HCT116 (cell line): ENCODE measurements at regions not wholly inside any gene's neighbourhood (a gene's known extent, or its start where the extent isn't known, plus 50 kb on each side); places are given as distances from the start of the nearest gene placed in this dataset.

Experiments used
- ATAC-seq: fragments of 200-7000 bp; cut with Tn5 transposase; 2 replicates; pipeline ENCODE4 v1.9.1; 2020; ENCODE audit warnings: mild to moderate bottlenecking, moderate library complexity
- BruUV-seq: library from RNA; stranded (reverse); fragments of 400-500 nt; replicated peaks from 2 replicates; lab custom pipeline; 2021; lab: Mats Ljungman, UMichigan
- CTCF ChIA-PET: fragments of 300-600 bp; sonication (Branson Sonifier 250); formaldehyde crosslinking; loops from one replicate; lab custom pipeline; 2021; ENCODE audit warnings: antibody characterized with exemption; lab: Charles Lee
- POLR2A ChIA-PET: fragments of 300-600, 350-600 bp; sonication (Branson Sonifier 250); formaldehyde crosslinking; loops from one replicate; lab custom pipeline; 2021; ENCODE audit warnings: antibody characterized with exemption; lab: Charles Lee
- RAD21 ChIA-PET, 2 experiments: fragments of 300-600 bp; sonication (Branson Sonifier 250); formaldehyde crosslinking; loops; one replicate each; lab custom pipeline; 2023; ENCODE audit warnings: low total read pairs in 2 of 2; ENCODE audit not compliant: uncharacterized antibody in 2 of 2, unreplicated experiment in 2 of 2, low non-redundant PET in 1 of 2; lab: Charles Lee
- DNase-seq: peaks from one replicate; pipeline ENCODE4 v3.0.0-alpha.2; 2010; ENCODE audit warnings: low read depth, low spot score
- H2AFZ ChIP-seq: fragments of 200-600 bp; shearing (Covaris generic), sonication (generic); 2 replicates; pipeline ENCODE4 v1.6.1; 2017; ENCODE audit warnings: low read depth, mixed run types, mixed read lengths, antibody characterized with exemption, low read length; ENCODE audit not compliant: poor library complexity, severe bottlenecking
- H3K27ac ChIP-seq: 2 replicates; pipeline ENCODE4 v1.5.1; 2012; ENCODE audit warnings: low read depth, low read length
- H3K27me3 ChIP-seq: fragments of 200-600 bp; sonication (generic); 2 replicates; pipeline ENCODE4 v1.6.1; 2016; ENCODE audit warnings: mixed run types, low read length, mixed read lengths; ENCODE audit not compliant: insufficient read depth
- H3K36me3 ChIP-seq, 2 experiments: fragments of 200-500 bp in 1 of 2; fragments of 200-600 bp in 1 of 2; sonication (Bioruptor generic) in 1 of 2; sonication (generic) in 1 of 2; 2 replicates each; pipeline versions ENCODE4 v1.5.1 to v1.6.1; 2014 to 2016; ENCODE audit warnings: low read length in 2 of 2, inconsistent platforms in 1 of 2, mixed read lengths in 1 of 2, mixed run types in 1 of 2; ENCODE audit not compliant: insufficient read depth in 2 of 2, control insufficient read depth in 1 of 2
- H3K4me1 ChIP-seq, 2 experiments: fragments of 200-600 bp in 1 of 2; sonication (generic) in 1 of 2; 2 replicates each; pipeline versions ENCODE4 v1.5.1 to v1.6.1; 2012 to 2017; ENCODE audit warnings: low read length in 2 of 2, inconsistent platforms in 1 of 2, mild to moderate bottlenecking in 1 of 2, mixed read lengths in 1 of 2, mixed run types in 1 of 2, moderate library complexity in 1 of 2; ENCODE audit not compliant: insufficient read depth in 2 of 2, control insufficient read depth in 1 of 2
- H3K4me2 ChIP-seq: fragments of 200-600 bp; sonication (generic); 2 replicates; pipeline ENCODE4 v1.6.1; 2017; ENCODE audit warnings: mixed run types, low read length, mixed read lengths
- H3K4me3 ChIP-seq, 2 experiments: fragments of 200-600 bp in 1 of 2; sonication (generic) in 1 of 2; replicated peaks in 1 of 2; 2 replicates each; pipeline ENCODE4 v1.5.1; 2011 to 2016; ENCODE audit warnings: low read length in 2 of 2, control low read depth in 1 of 2, low read depth in 1 of 2, mild to moderate bottlenecking in 1 of 2, mixed read lengths in 1 of 2, mixed run types in 1 of 2
- H3K79me2 ChIP-seq: fragments of 200-600 bp; sonication (generic); 2 replicates; pipeline ENCODE4 v1.6.1; 2017; ENCODE audit warnings: mild to moderate bottlenecking, mixed run types, low read length, moderate library complexity, mixed read lengths; ENCODE audit not compliant: insufficient read depth
- H3K9ac ChIP-seq: fragments of 200-600 bp; sonication (generic); 2 replicates; pipeline ENCODE4 v1.6.1; 2016; ENCODE audit warnings: low read length, mixed read lengths
- H3K9me2 ChIP-seq: fragments of 200-600 bp; sonication (generic), shearing (Covaris generic); 2 replicates; pipeline ENCODE4 v1.6.1; 2017; ENCODE audit warnings: mixed run types, mild to moderate bottlenecking, moderate library complexity; ENCODE audit not compliant: insufficient read depth
- H3K9me3 ChIP-seq, 2 experiments: fragments of 200-500 bp in 1 of 2; fragments of 200-600 bp in 1 of 2; sonication (Bioruptor generic) in 1 of 2; sonication (generic) in 1 of 2; 2 replicates each; pipeline ENCODE4 v1.6.1; 2014 to 2017; ENCODE audit warnings: low read length in 2 of 2, mixed read lengths in 2 of 2, inconsistent platforms in 1 of 2, low read depth in 1 of 2, mild to moderate bottlenecking in 1 of 2, mixed run types in 1 of 2, moderate library complexity in 1 of 2; ENCODE audit not compliant: control insufficient read depth in 1 of 2, insufficient read depth in 1 of 2
- H4K20me1 ChIP-seq: fragments of 200-600 bp; sonication (generic), shearing (Covaris generic); 2 replicates; pipeline ENCODE4 v1.6.1; 2017; ENCODE audit warnings: mixed run types, mild to moderate bottlenecking, moderate library complexity; ENCODE audit not compliant: insufficient read depth
- CEBPB ChIP-seq: IDR thresholded peaks from 2 replicates; pipeline ENCODE4 v1.6.1; 2012; ENCODE audit warnings: low read depth
- EGR1 ChIP-seq: IDR thresholded peaks from 2 replicates; pipeline ENCODE4 v1.6.1; 2012; ENCODE audit warnings: low read depth
- EZH2 ChIP-seq: fragments of 200-600 bp; sonication (generic); IDR thresholded peaks from 2 replicates; pipeline ENCODE4 v1.6.1; 2017; ENCODE audit warnings: antibody characterized with exemption, mixed run types
- EZH2phosphoT487 ChIP-seq: fragments of 200-600 bp; IDR thresholded peaks from 2 replicates; pipeline ENCODE4 v1.6.1; 2018; ENCODE audit warnings: antibody characterized with exemption, borderline replicate concordance
- FOSL1 ChIP-seq: IDR thresholded peaks from 2 replicates; pipeline ENCODE4 v1.6.1; 2012; ENCODE audit warnings: low read depth
- JUND ChIP-seq: IDR thresholded peaks from 2 replicates; pipeline ENCODE4 v1.6.1; 2012
- POLR2A ChIP-seq: IDR thresholded peaks from 2 replicates; pipeline ENCODE4 v1.7.0; 2011; ENCODE audit warnings: borderline replicate concordance; ENCODE audit not compliant: insufficient read depth, insufficient read length; ENCODE audit errors: extremely low read depth
- POLR2AphosphoS5 ChIP-seq: IDR thresholded peaks from 2 replicates; pipeline ENCODE4 v1.6.1; 2011; ENCODE audit warnings: mild to moderate bottlenecking, low read depth, low read length, moderate library complexity
- SRF ChIP-seq: IDR thresholded peaks from 2 replicates; pipeline ENCODE4 v1.6.1; 2012; ENCODE audit warnings: low read depth
- TCF7L2 ChIP-seq: IDR thresholded peaks from 2 replicates; pipeline ENCODE4 v1.7.0; 2011; ENCODE audit warnings: borderline replicate concordance, inconsistent platforms; ENCODE audit not compliant: insufficient read depth, insufficient read length; ENCODE audit errors: extremely low read depth
- YY1 ChIP-seq: IDR thresholded peaks from 2 replicates; pipeline ENCODE4 v1.6.1; 2011; ENCODE audit warnings: low read length, low read depth, moderate library complexity, mild to moderate bottlenecking; ENCODE audit not compliant: insufficient replicate concordance; ENCODE audit errors: extremely low read depth
- ZBTB33 ChIP-seq: IDR thresholded peaks from 2 replicates; pipeline ENCODE4 v1.6.1; 2011; ENCODE audit warnings: mild to moderate bottlenecking, low read length, moderate library complexity; ENCODE audit not compliant: insufficient replicate concordance; ENCODE audit errors: extremely low read depth
- intact Hi-C: fragments of 100-400 bp; cut with micrococcal nuclease; formaldehyde crosslinking; loops from 2 replicates; pipeline ENCODE4 v1.10.0; 2022
- TF ChIP-seq, protein P1 (sequence below): IDR thresholded peaks from 2 replicates; pipeline ENCODE4 v1.6.1; 2012; ENCODE audit warnings: low read depth

DNA sequence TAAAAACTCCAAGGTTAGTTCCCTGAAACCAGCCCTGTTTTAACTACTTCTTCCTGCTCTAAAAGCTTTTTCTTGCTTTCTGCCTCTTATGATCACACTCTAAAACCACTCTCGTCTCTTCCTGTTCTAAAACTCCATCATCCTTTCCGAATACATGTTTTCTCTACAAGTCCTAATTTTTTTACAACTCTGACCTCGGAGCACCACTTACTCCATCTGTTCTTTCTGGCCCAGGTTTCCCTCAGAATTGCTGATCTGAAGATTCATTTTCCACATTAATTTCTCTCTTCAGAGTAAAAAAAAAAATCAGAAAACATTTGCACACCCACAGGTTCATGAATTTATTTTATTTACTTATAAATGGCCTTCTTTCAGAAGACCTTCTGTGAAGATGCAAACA lies 265.7 kb upstream of the CADM1 start (continued):
- TF ChIP-seq ZBTB33 (no peak), JUND (no peak), SRF (no peak), EZH2phosphoT487 (no peak), EZH2 (no peak)

DNA sequence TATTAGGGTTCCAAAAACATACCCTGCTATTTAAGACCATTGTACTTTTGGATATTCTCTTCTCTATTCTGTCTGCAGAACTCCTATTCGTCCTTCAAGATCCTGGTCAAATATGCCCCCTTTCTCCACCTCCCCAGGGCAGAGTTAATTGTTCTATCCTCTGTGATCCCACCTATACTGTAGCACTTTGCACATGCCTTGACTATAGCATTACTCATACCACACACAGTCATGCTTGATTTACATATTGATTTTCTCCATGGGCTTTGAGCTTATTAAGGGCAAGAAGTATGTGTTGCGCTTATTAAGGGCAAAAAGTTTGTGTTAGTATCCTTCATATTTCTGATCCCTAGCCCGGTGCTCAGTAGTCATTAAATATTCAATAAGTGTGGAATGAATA lies 263.7 kb upstream of the CADM1 start:
- Histone ChIP-seq H3K27me3 (no peaks in the 10 kb centered on the region), H3K79me2 (no peaks in the 10 kb centered on the region), H4K20me1 (no peaks in the 10 kb centered on the region), H3K27ac (no peak overlapping the region), H2AFZ (no peak overlapping the region), H3K36me3 (no peaks in the 10 kb centered on the region), H3K4me2 (no peak overlapping the region), H3K9me2 (no peaks in the 10 kb centered on the region), H3K4me3 (no peak overlapping the region), H3K4me1 (no peaks in the 10 kb centered on the region), H3K9me3 (peaks cover 3 to 11% of the 10 kb centered on the region in 2 experiments; a peak in 2 of 4 replicates), H3K9ac (no peak overlapping the region)
- ChIA-PET RAD21 (no interaction called here), CTCF (no interaction called here), POLR2A (no interaction called here)
- intact Hi-C loops = no loop called here
- ATAC-seq (no peak), DNase-seq (no peak)
- TF ChIP-seq CEBPB = no peak
- TF ChIP-seq EGR1 = no peak
- no peak for TF ChIP-seq POLR2AphosphoS5
- TF ChIP-seq, protein P1, sequence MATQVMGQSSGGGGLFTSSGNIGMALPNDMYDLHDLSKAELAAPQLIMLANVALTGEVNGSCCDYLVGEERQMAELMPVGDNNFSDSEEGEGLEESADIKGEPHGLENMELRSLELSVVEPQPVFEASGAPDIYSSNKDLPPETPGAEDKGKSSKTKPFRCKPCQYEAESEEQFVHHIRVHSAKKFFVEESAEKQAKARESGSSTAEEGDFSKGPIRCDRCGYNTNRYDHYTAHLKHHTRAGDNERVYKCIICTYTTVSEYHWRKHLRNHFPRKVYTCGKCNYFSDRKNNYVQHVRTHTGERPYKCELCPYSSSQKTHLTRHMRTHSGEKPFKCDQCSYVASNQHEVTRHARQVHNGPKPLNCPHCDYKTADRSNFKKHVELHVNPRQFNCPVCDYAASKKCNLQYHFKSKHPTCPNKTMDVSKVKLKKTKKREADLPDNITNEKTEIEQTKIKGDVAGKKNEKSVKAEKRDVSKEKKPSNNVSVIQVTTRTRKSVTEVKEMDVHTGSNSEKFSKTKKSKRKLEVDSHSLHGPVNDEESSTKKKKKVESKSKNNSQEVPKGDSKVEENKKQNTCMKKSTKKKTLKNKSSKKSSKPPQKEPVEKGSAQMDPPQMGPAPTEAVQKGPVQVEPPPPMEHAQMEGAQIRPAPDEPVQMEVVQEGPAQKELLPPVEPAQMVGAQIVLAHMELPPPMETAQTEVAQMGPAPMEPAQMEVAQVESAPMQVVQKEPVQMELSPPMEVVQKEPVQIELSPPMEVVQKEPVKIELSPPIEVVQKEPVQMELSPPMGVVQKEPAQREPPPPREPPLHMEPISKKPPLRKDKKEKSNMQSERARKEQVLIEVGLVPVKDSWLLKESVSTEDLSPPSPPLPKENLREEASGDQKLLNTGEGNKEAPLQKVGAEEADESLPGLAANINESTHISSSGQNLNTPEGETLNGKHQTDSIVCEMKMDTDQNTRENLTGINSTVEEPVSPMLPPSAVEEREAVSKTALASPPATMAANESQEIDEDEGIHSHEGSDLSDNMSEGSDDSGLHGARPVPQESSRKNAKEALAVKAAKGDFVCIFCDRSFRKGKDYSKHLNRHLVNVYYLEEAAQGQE = no peak
- no peak for TF ChIP-seq TCF7L2
- TF ChIP-seq POLR2A = no peak
- no peak for TF ChIP-seq FOSL1
- no peak for TF ChIP-seq YY1
- no TSS peak for BruUV-seq
